ENCODE measurements at regions not wholly inside any gene's neighbourhood (a gene's known extent, or its start where the extent isn't known, plus 50 kb on each side); places are given as distances from the start of the nearest gene placed in this dataset.
"Not testable (repeated sequence)": the region's sequence is repeated elsewhere in the genome, so short reads cannot be mapped to it uniquely, and the experiment has no call there.

DNA sequence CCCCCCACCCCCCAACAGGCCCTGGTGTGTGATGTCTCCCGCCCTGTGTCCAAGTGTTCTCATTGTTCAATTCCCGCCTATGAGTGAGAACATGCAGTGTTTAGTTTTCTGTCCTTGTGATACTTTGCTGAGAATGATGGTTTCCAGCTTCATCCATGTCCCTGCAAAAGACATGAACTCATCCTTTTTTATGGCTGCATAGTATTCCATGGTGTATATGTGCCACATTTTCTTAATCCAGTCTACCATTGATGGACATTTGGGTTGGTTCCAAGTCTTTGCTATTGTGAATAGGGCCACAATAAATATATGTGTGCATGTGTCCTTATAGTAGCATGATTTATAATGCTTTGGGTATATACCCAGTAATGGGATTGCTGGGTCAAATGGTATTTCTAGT is 54.0 kb downstream of the ZCCHC13 start:
- DNase-seq: not testable (repeated sequence)

- DNase-seq: no peak
Observed at GRCh38 chrX:74363914-74364313, 57.4 kb upstream of the SLC16A2 start.

- no peak for DNase-seq
Observed at GRCh38 chrX:74369666-74370065, 51.6 kb upstream of the SLC16A2 start.

- peak; percentile 16 to 52 for DNase-seq
Observed at GRCh38 chrX:74370487-74370886, 50.8 kb upstream of the SLC16A2 start.

- DNase-seq: peak in 1 of 2 donors; percentile 5
Observed at GRCh38 chrX:74371425-74372222, 49.7 kb upstream of the SLC16A2 start.

Measured in inflammatory macrophage (primary cell).